HT1080 (cell line): ENCODE measurements at regions not wholly inside any gene's neighbourhood (a gene's known extent, or its start where the extent isn't known, plus 50 kb on each side); places are given as distances from the start of the nearest gene placed in this dataset.
"Not testable (repeated sequence)": the region's sequence is repeated elsewhere in the genome, so short reads cannot be mapped to it uniquely, and the experiment has no call there.

Experiments used
- DNase-seq: peaks from one replicate; pipeline ENCODE4 v3.0.0-alpha.2; 2015; ENCODE audit warnings: low read depth

- no peak for DNase-seq
Observed at GRCh38 chr9:83191154-83191553, 128.2 kb upstream of the RASEF start.

GRCh38 chr9:83189026-83189425 is 126.1 kb upstream of the RASEF start:
- DNase-seq: not testable (repeated sequence)

- no peak for DNase-seq
Observed at GRCh38 chr9:83188277-83188676, 125.3 kb upstream of the RASEF start.

DNA sequence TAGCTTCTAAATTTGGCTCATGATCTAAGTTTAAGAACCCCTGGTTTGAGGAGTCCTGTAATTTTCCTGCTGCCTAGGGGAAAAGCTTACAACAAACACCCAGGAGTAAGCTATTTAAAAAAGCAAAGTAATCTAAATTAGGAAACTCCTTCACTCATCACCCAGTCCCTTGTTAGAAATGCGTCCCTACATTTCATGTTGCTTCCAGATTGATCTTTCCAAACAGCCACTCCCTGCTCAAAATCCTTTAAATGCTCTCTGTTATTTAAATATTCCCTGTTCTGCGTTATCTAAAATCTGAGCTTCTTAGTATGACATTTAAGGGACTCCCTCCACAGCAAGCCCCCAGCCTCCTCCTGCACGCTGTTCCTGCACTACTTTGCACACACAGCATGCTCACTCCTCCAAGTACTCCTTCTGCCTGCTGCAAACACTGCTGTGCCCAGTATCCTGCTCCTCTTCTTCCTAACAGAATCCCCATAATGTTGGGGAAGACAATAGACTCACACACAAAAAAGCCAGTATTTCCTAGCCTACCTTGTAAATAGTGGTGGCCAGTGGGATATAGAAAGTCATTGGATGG is 123.3 kb upstream of the RASEF start:
- DNase-seq: no peak

DNA sequence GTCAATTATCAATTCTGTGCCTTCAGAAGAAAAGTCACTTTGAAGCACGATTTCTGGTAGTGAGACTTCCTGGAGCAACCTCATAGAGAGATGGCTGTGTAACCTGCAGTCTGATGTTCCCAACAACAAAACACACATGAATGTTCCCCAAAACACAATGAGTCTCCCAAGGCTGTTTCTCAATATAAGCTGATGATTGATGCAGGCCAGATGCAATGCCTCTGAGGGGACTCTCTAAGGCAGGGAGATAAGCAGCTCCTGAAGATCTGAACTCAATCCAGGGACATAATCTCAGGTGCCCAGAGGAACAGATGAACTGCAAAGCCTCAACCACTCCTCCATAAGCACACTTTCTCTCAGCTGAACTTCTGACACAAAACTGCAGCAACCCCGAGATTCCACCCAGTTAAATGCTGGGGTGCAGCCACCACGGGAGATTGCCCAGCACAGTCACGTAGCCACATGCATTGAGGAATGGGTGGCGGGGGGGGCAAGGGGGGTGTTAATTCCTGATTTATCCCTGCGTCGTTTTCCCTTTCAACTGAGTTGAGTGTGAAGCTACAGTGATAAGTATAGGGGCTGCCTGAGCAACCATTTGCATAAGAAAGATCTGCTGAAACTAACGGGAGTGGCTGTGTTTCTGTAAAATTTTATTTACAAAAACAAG is 122.7 kb upstream of the RASEF start:
- DNase-seq: no peak

DNA sequence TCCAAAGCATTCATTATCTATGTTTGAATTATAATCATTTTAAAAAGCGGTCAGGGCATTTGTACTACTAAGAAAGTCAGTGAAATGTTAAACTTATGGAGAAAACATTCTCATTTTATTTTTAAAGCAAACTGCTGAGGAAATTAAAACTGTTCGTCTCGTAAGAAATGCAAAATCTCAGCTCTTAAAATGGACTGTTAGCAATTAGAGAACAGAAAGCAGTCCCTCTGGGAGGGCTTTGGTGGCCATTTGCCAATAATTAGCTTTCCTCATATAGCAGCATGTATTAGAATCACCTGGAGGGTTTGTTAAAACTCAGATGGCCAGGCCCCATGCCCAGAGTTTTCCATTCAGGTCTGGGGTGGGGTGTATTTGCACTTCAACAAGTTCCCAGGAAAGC is 120.7 kb upstream of the RASEF start:
- no peak for DNase-seq

- no peak for DNase-seq
Observed at GRCh38 chr9:83182071-83182470, 119.1 kb upstream of the RASEF start.

DNA sequence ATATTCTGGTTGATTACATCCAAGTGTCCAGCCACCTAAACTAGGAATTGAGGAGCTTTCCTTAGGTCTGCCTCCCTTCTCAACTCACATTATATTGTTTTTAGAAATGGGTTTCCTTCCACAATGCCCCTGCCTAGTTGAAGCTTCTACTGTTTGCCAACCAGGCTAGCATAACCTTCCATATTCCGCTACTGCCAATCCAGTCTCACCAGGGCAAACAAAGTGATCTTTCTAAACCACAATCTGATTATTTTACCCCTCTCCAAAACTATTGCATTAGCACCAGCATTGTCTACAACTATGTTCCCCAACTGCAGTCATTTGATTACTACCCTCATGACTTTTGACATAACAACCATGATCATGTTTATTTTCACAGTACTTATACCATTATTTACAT is 115.8 kb upstream of the RASEF start:
- no peak for DNase-seq

DNA sequence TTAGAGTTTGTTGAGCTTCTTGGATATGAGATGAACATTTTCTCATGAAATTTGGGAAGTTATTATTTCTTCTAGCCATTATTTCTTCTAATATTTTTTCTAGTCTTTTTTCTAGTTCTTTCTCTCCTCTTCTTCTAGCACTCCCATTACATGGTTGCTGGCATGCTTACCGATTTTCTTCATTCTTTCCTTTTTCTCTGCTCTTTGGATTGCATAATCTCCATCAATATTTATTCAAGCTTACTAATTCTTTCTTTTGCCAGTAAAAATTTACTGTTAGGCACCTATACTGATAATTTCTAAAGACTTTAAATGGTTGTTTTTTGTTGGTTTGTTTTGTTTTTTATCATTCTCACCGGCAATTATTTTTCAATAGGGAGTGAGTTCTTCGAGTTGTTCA is 114.8 kb upstream of the RASEF start:
- DNase-seq: no peak

- peak; percentile 45 for DNase-seq
Observed at GRCh38 chr9:83167126-83167525, 104.2 kb upstream of the RASEF start.

DNA sequence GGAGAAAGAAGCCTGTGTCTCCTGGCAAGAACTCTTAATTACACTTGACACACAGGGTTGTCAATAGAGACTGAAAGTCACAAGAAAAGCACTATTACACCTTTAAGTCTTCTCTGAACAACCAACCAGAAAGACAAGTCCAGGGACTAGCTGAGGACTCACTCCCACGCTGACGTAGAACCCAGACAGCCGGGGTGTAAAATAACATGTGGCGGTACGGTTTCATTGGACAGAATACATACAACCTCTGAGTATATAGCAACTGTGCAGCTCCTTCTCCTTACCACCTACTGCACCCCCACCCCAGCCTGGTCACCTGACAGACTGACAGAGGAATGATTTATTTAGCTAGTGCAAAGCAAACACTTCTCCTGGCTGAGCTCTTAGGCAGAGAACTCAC is 103.4 kb upstream of the RASEF start:
- DNase-seq: no peak

- no peak for DNase-seq
Observed at GRCh38 chr9:83155733-83156132, 92.8 kb upstream of the RASEF start.

DNA sequence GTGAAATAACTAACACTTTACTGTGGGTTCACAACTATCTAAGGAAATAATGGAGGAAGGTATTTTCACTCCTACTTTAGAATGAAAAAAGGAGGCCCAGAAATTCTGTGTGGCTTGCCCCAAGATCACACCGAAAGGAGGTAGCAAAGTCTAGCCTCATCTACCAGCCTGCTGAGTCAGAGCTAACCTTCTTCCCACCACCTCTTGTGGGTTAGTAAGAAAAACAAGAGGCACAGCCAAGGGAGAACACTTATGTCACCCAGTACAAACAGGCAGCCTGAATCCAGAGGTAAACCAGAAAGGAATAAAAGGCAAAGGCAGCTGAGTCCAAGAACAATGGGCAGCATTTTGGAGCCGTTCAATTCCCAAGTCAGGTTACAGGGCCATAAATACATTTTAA is 91.9 kb upstream of the RASEF start:
- DNase-seq: peak; percentile 88

DNA sequence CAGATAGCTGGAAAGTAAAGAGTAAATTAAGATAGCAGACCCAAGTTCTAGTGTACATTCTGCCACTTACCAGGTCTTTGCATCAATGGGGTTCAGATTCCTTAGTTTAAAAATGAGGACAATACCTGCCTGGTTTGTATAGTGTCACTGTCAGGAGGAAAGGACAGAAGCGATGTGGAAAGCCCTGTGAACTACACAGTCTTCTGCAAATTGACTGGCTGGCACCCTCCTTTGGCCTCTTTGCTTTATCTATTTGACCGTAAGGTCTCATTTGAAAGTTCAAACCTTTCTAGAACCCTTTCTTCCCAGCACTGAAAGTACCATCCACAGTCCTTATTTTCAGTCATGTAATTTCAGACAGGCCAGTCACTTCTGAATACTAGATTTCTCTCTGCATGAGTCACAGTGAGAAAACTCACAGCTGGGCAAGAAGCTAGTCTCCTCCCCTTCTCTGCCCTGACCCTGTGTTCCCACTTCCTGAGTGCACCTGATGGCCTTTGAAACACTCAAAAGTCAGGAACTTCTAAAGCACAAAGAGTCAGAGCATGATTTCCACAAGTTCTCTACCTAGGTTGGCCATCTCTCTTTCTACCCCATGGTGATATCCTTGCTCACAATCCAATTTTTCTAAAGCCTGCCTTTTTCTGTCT is 91.3 kb upstream of the RASEF start:
- peak; percentile 89 for DNase-seq

DNA sequence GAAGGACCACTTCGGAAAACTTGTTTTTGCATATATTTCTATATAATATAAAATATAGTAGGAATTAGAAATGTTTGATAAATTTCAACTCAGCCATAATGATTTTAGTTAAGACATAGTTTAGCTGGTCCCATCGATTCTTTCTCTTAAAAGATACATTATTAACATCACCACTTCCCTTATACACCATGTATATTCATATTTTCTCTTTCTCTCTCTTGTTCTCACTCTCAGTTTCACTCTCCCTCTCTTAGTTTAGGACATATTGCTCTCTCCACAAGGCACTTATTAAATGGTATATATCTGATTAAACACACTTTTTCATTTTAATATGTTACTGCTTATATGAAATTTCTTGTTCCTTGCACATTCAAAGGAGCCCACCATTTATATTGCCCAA is 90.1 kb upstream of the RASEF start:
- no peak for DNase-seq

DNA sequence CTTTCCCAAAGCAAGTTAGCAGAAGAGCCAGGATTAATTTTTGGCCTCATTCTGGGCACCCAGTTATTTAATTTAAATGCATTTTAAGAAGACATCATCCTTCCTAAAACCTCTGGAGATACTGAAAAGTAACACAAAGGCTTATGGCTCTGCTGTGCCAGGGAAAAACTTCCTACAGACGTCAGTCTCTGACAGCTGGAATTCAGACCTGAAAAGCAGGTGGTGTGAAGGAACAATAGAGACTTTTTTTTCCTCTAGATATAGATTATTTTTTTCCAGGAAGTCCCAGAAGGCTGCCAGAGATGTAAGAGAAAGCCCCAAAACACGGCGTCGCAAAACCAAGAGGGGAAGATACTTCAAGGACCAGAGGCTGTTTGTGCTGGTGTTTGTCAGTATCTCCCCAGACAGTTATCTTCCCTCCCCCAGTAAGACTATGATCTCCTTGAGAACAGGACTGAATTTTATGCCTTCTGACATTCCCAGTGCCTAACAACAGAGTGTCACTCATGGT is 88.7 kb upstream of the RASEF start:
- DNase-seq: no peak

GRCh38 chr9:83147315-83148149 is 84.6 kb upstream of the RASEF start:
- DNase-seq: no peak

DNA sequence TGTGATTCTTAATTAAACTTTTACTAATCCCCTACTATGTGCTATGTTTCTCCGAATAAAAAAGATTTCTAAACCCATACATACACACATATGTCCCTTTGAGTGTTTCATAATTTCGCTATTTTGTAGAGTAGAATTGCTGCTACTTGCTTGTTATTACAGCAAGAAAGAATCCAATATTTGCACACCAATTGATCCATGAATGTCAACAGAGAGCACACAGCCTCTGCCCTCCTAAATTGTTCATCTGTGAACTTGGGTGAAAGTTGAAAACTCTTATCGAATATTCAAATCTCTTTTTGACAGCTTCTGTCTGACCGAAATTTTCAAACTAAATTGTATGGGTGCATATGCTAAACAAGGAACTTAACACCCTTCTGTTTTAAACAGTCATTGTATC is 83.4 kb upstream of the RASEF start:
- no peak for DNase-seq

DNA sequence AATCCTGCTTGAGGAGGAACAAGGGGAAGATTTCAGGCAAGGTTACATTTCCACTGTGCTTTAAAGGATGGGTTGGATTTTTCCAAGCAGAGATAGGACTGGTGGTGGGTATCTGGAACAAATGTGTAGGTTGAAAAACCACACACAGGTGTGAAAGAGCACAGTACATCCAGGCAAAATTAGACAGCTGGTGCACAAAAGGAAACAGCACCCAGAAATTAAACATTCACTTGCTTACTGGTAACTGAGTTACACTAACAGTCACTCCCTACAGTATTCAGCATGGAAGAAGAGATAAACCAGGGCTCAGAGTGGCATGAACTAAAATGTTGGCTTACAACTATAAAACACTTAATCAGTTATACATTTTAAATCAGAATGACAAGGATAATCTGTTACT is 81.5 kb upstream of the RASEF start:
- no peak for DNase-seq

DNA sequence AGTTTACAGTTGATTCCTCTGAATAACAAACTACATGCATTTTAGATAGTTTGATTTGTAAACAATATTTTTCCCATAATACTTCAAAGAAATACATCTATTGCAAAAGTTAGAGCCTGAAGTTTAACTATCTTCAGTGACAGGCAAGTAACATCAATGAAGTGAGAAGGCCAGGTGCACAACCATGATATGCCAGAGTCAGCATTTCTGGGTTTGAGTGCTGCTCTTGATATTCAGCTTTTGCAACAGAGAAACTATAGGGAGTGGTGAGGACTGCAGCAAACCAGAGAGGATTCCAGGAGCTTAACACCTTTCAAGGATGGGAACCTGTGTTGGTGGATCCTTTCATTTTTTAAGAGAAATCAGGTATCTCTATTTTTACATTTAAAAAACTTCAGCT is 79.4 kb upstream of the RASEF start:
- no peak for DNase-seq

- no peak for DNase-seq
Observed at GRCh38 chr9:83141887-83142286, 78.9 kb upstream of the RASEF start.

GRCh38 chr9:83140061-83140460 is 77.1 kb upstream of the RASEF start:
- no peak for DNase-seq
